Sigmoid colon (tissue), 6 donors: ENCODE measurements at regions not wholly inside any gene's neighbourhood (a gene's known extent, or its start where the extent isn't known, plus 50 kb on each side); places are given as distances from the start of the nearest gene placed in this dataset.
A peak's percentile ranks its signal among the peaks of the same experiment; 100 is the strongest.

Source experiments
- DNase-seq: peaks from one replicate; pipeline ENCODE4 v3.0.0-alpha.2; 2019
- H3K27ac ChIP-seq, 4 donors: fragments of 200-600 bp; sonication (generic); one replicate each; pipeline ENCODE4 v1.5.1; 2016 to 2019; ENCODE audit warnings: mild to moderate bottlenecking in 1 of 4
- H3K27me3 ChIP-seq, 3 donors: fragments of 200-600 bp; sonication (generic); one replicate each; pipeline ENCODE4 v1.5.1; 2019; ENCODE audit warnings: mild to moderate bottlenecking in 1 of 3
- H3K36me3 ChIP-seq, 4 donors: fragments of 200-600 bp; sonication (generic); one replicate each; pipeline ENCODE4 v1.5.1; 2016 to 2019
- H3K4me1 ChIP-seq, 4 donors: fragments of 200-600 bp; sonication (generic); one replicate each; pipeline ENCODE4 v1.5.1; 2017 to 2019
- H3K4me3 ChIP-seq, 4 donors: fragments of 200-600 bp; sonication (generic); one replicate each; pipeline ENCODE4 v1.5.1; 2017 to 2019; ENCODE audit warnings: mild to moderate bottlenecking in 2 of 4, moderate library complexity in 1 of 4
- H3K9me3 ChIP-seq, 4 donors: fragments of 200-600 bp in 3 of 4; sonication (generic) in 3 of 4; one replicate each; pipeline versions ENCODE4 v1.5.1 to v1.6.1; 2013 to 2019
- EP300 ChIP-seq, 4 donors: sonication (generic); formaldehyde crosslinking; IDR thresholded peaks; one replicate each; pipeline ENCODE4 v1.6.1; 2017; ENCODE audit warnings: antibody characterized with exemption in 4 of 4
- POLR2A ChIP-seq, 2 donors: fragments of 450-650 bp; IDR thresholded peaks; one replicate each; pipeline ENCODE4 v1.6.1; 2016; ENCODE audit warnings: antibody characterized with exemption in 2 of 2, mild to moderate bottlenecking in 2 of 2, moderate library complexity in 2 of 2
- POLR2AphosphoS5 ChIP-seq, 4 donors: sonication (generic); formaldehyde crosslinking; IDR thresholded peaks; one replicate each; pipeline ENCODE4 v1.6.1; 2017; ENCODE audit warnings: antibody characterized with exemption in 4 of 4
- WGBS, 2 donors: extraction: QIAGEN DNeasy Blood & Tissue Kit; methylation state at CpG; one replicate each; pipeline ENCODE4 v1.1.7; 2013; 5-methylcytosine and 5-hydroxymethylcytosine counted together
- intact Hi-C: fragments of 100-400 bp; cut with DNase I; formaldehyde crosslinking; loops from one replicate; pipeline ENCODE4 v1.15.1; 2023
- TF ChIP-seq, protein P1 (sequence below), 4 experiments: fragments of 450-650 bp in 3 of 4; fragments of 200-600 bp in 1 of 4; IDR thresholded peaks; one replicate each; pipeline ENCODE4 v1.5.1; 2016 to 2019; ENCODE audit warnings: antibody characterized with exemption in 4 of 4, mild to moderate bottlenecking in 3 of 4, moderate library complexity in 2 of 4
- donor health status: healthy with polysubstance abuse.
- donor health status: healthy.

DNA sequence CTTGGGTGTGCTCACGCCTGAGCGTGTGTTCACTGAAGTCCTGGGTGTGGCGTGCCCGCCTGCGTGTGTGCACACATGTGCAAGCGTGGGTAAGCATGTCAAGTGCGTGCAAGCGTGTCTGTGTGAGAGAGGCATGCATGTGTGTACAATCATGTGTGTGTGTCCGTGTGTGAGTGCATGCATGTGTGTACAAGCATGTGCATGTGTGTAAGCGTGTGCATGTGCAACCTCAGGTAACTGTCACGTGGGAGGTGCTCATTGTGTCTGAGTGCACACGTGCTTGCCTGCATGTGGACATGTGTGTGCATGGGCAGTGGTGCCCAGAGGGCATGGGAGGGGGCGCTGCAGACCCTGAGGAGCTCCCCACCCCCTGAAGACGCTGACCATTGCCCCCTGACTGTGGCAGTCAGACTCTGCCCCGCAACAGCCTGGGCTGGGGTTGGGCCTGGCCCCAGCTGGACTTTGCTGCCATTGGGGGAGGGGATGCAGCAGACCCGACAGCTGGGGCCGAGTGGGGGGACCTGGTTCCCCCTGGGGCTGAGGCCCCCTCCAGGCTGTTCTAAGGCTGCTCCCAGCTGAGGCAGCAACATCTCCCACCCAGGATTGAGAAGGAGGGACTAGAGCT, 88.1 kb downstream of the UNCX start:
- Histone ChIP-seq H3K27me3 (peaks cover 26 to 59% (median 51%) of the 10 kb centered on the region in 3 donors), H3K36me3 (no peaks in the 10 kb centered on the region), H3K27ac (no peak overlapping the region), H3K4me1 (peaks cover 0 to 9% (median 0%) of the 10 kb centered on the region in 4 donors), H3K9me3 (no peaks in the 10 kb centered on the region), H3K4me3 (no peak overlapping the region)
- DNase-seq, result peak; percentile 33
- intact Hi-C loops, result no loop called here
- WGBS, 2 donors, result 64 to 80% methylated on average over 17 of the region's 17 CpGs
- TF ChIP-seq, protein P1, sequence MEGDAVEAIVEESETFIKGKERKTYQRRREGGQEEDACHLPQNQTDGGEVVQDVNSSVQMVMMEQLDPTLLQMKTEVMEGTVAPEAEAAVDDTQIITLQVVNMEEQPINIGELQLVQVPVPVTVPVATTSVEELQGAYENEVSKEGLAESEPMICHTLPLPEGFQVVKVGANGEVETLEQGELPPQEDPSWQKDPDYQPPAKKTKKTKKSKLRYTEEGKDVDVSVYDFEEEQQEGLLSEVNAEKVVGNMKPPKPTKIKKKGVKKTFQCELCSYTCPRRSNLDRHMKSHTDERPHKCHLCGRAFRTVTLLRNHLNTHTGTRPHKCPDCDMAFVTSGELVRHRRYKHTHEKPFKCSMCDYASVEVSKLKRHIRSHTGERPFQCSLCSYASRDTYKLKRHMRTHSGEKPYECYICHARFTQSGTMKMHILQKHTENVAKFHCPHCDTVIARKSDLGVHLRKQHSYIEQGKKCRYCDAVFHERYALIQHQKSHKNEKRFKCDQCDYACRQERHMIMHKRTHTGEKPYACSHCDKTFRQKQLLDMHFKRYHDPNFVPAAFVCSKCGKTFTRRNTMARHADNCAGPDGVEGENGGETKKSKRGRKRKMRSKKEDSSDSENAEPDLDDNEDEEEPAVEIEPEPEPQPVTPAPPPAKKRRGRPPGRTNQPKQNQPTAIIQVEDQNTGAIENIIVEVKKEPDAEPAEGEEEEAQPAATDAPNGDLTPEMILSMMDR (IDR thresholded peaks at IDR 0.05), result no peak
- TF ChIP-seq EP300 (IDR thresholded peaks at IDR 0.05), result no peak
- TF ChIP-seq POLR2A (IDR thresholded peaks at IDR 0.05), result no peak
- no peak for TF ChIP-seq POLR2AphosphoS5 (IDR thresholded peaks at IDR 0.05)

DNA sequence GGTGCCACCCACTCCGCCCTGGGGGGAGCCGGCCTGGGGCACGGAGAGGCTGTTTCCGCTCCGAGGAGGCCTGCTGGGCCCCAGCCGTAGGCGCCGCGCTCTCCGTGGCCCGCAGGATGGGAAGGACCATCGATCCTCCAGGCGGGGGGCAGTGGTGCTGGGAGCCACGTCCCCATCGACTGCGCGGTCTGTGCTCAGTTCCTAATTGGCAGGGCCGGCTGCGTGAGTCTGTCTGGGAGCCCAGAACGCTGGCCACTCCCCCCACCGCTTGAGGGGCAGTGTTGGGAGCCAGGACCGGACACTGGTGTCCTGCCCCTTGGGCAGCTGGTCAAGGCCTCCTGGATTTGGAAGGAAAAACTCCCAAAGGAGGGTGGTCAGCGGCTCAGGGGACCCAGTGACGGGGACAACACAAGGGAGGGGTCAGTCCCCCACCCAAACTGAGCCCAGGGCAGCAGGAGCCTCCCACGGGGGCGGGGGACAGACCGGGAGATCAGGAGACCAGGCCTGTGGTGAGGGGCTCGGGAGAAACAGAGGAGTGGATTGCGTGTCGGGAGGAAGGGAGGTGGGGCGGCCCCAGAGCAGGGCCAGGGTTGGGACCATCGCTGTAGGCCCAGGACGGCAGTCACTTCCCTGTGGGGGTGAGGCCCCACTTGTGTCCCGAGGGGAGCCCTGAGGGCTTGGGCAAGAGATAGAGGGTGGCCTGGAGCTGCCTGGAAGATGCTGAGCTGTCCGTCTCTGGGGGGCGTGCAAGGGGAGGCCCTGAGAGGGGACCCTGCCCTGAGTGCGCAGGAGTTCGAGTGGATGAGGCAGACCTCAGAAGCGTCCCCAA, 89.0 kb downstream of the UNCX start:
- no peak for TF ChIP-seq EP300 (IDR thresholded peaks at IDR 0.05)
- TF ChIP-seq, protein P1 (IDR thresholded peaks at IDR 0.05), result no peak
- TF ChIP-seq POLR2AphosphoS5 (IDR thresholded peaks at IDR 0.05), result no peak
- TF ChIP-seq POLR2A (IDR thresholded peaks at IDR 0.05), result no peak
- DNase-seq, result no peak
- Histone ChIP-seq H3K27me3 (peaks cover 26 to 64% (median 51%) of the 10 kb centered on the region in 3 donors), H3K27ac (no peak overlapping the region), H3K4me1 (peaks cover 0 to 9% (median 0%) of the 10 kb centered on the region in 4 donors), H3K4me3 (no peak overlapping the region), H3K36me3 (no peaks in the 10 kb centered on the region), H3K9me3 (no peaks in the 10 kb centered on the region)
- intact Hi-C loops, result no loop called here
- WGBS, 2 donors, result 68 to 71% methylated on average over 39 of the region's 39 CpGs

DNA sequence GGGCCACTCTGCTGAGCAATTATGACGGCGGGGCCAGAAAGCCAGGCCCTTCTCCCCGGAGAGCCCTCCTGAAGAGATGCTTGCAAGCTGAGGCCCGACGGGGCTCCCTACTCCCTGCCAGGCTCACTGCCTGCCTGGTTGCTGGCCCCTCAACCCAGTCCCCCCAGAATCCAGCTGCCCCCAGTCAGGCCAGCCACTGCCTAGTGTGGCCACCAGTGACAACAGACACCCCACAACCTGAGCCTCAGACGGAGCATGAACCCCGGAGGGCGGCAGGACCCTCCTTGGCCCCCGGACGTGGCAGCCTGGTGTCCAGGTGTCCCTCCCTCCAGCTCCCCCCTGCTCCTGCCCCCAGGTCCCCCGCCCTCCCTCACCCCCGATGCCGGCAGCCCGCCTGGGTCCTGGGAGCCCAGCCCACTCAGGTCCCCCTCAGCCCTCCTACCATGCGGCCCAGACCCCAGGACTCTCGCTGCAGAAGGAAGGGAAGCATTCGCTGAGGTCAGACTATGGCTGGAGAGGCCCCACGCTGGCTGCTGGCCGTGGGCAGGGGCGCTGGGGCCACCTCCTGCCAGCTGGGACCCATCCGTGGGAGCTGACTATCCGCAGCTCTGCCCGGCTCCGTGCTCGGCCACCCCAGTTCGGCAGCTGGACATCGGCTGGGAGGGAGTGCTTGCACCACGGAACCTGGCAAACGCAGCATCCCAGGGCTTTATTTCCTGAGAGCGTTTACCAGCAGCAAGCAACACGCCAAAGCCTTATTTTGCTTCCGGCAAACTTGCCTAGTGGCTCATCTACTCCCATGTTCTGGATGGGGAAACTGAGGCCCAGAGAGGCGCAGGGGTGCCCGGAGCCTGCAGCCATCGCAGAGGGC, 89.8 kb downstream of the UNCX start:
- no peak overlapping the region for H3K27ac ChIP-seq
- H3K36me3 ChIP-seq, result no peaks in the 10 kb centered on the region
- 75 to 80% methylated on average over 35 of the region's 35 CpGs for WGBS, 2 donors
- H3K4me1 ChIP-seq, result peaks cover 0 to 9% (median 0%) of the 10 kb centered on the region in 4 donors
- no peak for TF ChIP-seq POLR2A (IDR thresholded peaks at IDR 0.05)
- TF ChIP-seq, protein P1 (IDR thresholded peaks at IDR 0.05), result no peak
- TF ChIP-seq EP300 (IDR thresholded peaks at IDR 0.05), result no peak
- no peak for TF ChIP-seq POLR2AphosphoS5 (IDR thresholded peaks at IDR 0.05)
- peaks cover 26 to 64% (median 51%) of the 10 kb centered on the region in 3 donors for H3K27me3 ChIP-seq
- H3K9me3 ChIP-seq, result no peaks in the 10 kb centered on the region
- H3K4me3 ChIP-seq, result no peak overlapping the region
- intact Hi-C loops, result no loop called here
- DNase-seq, result no peak

DNA sequence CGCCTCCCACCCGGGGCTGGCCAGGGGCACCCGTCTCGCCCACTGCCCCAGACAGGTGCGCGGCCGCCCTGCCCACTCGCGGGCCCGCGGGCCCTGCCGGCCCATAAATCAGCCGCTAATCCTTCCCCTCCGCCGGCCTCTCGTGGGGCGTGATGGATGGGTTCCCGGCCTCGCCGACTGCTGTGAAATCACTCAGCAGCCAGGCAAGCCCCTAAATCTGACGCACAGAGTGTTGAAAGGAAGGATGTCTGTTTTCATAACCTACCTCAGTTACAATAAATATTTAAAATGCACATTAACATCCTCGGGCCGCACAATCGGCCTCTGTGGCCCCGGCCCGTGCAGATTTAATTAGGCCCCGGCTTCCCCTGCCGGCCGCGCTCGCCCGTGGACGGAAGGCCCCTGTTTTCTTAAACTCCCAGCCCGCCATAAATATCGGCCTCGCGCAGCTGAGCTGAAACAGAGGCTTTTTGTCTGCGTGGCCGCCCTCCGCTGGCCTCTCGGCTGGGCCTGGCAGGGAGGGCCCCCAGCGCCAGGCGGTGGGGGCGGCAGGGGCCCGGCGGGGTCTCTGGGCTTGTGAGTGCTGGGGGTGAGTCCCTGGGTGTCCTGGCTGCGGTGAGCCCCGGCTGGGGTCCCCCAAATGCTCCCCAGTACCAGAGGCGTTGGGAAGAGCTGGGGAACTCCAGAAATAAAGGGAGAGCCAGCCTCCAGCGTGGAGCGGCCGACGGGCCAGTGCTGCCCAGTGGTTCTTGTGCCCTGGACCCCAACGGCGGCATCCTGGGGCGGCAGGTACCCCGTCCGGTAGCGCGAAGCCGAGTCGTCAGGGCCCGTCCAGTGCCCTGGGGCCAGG, 90.7 kb downstream of the UNCX start:
- 34% methylated on average over 63 of the region's 63 CpGs for WGBS, 2 donors
- TF ChIP-seq, protein P1 (IDR thresholded peaks at IDR 0.05), result no peak
- TF ChIP-seq POLR2A (IDR thresholded peaks at IDR 0.05) (no peak), EP300 (IDR thresholded peaks at IDR 0.05) (no peak), POLR2AphosphoS5 (IDR thresholded peaks at IDR 0.05) (no peak)
- H3K9me3 ChIP-seq, result no peaks in the 10 kb centered on the region
- peaks cover 26 to 64% (median 51%) of the 10 kb centered on the region in 3 donors for H3K27me3 ChIP-seq
- no peaks in the 10 kb centered on the region for H3K36me3 ChIP-seq
- DNase-seq, result no peak
- intact Hi-C loops, result no loop called here
- H3K4me3 ChIP-seq, result no peak overlapping the region
- peaks cover 0 to 9% (median 0%) of the 10 kb centered on the region in 4 donors for H3K4me1 ChIP-seq
- no peak overlapping the region for H3K27ac ChIP-seq
